Endodermal cell (in vitro differentiated cells): ENCODE measurements at regions not wholly inside any gene's neighbourhood (a gene's known extent, or its start where the extent isn't known, plus 50 kb on each side); places are given as distances from the start of the nearest gene placed in this dataset.

Source experiments
- DNase-seq: peaks from one replicate; pipeline ENCODE4 v3.0.0-alpha.2; 2017
- H3K27ac ChIP-seq: 2 replicates; pipeline ENCODE4 v1.5.1; 2013; ENCODE audit warnings: mild to moderate bottlenecking, low read depth, low read length, moderate library complexity
- H3K27me3 ChIP-seq: 2 replicates; pipeline ENCODE4 v1.6.1; 2013; ENCODE audit warnings: mild to moderate bottlenecking, low read length, moderate library complexity; ENCODE audit not compliant: insufficient read depth, control insufficient read depth, poor library complexity, severe bottlenecking
- H3K36me3 ChIP-seq: 2 replicates; pipeline ENCODE4 v1.7.0; 2013; ENCODE audit warnings: mild to moderate bottlenecking, low read length, moderate library complexity; ENCODE audit not compliant: control insufficient read depth, insufficient read depth
- H3K4me1 ChIP-seq: one replicate; pipeline ENCODE4 v1.7.0; 2013; ENCODE audit warnings: low read length; ENCODE audit not compliant: control insufficient read depth, insufficient read depth
- H3K4me3 ChIP-seq: 2 replicates; pipeline ENCODE4 v1.5.1; 2013; ENCODE audit warnings: mild to moderate bottlenecking, low read length, moderate library complexity
- H3K9ac ChIP-seq: 2 replicates; pipeline ENCODE4 v1.6.1; 2013; ENCODE audit warnings: mild to moderate bottlenecking, low read length, moderate library complexity; ENCODE audit not compliant: poor library complexity, severe bottlenecking; ENCODE audit errors: extremely low read depth
- H3K9me3 ChIP-seq: 2 replicates; pipeline ENCODE4 v1.6.1; 2013; ENCODE audit warnings: mild to moderate bottlenecking, low read length, moderate library complexity; ENCODE audit not compliant: control insufficient read depth
- H3K27ac Mint-ChIP-seq: 2 replicates; pipeline ENCODE4 v1.8.0; 2020; ENCODE audit warnings: mixed read lengths
- H3K27me3 Mint-ChIP-seq: 2 replicates; pipeline ENCODE4 v1.8.0; 2021; ENCODE audit warnings: mild to moderate bottlenecking, mixed read lengths; ENCODE audit not compliant: insufficient read depth
- H3K36me3 Mint-ChIP-seq: 2 replicates; pipeline ENCODE4 v1.8.0; 2020; ENCODE audit warnings: low read depth, mixed read lengths
- H3K4me1 Mint-ChIP-seq: 2 replicates; pipeline ENCODE4 v1.8.0; 2020; ENCODE audit warnings: mixed read lengths
- H3K4me3 Mint-ChIP-seq: 2 replicates; pipeline ENCODE4 v1.8.0; 2020; ENCODE audit warnings: mild to moderate bottlenecking, moderate library complexity, mixed read lengths
- H3K9me3 Mint-ChIP-seq: 2 replicates; pipeline ENCODE4 v1.8.0; 2020; ENCODE audit warnings: mild to moderate bottlenecking, mixed read lengths
- WGBS, 2 experiments: methylation state at CpG; one replicate each; pipeline versions ENCODE4 v1.1.5 to v1.1.7; 2013; ENCODE audit warnings: missing lambda C conversion rate in 2 of 2, mixed read lengths in 1 of 2; ENCODE audit not compliant: insufficient coverage in 1 of 2, insufficient read length in 1 of 2; 5-methylcytosine and 5-hydroxymethylcytosine counted together
- TF ChIP-seq, protein P1 (sequence below): fragments of 200-600 bp; sonication (generic); conservative IDR thresholded peaks from 2 replicates; pipeline ENCODE4 v1.5.0; 2021; ENCODE audit warnings: antibody characterized with exemption, mild to moderate bottlenecking

DNA sequence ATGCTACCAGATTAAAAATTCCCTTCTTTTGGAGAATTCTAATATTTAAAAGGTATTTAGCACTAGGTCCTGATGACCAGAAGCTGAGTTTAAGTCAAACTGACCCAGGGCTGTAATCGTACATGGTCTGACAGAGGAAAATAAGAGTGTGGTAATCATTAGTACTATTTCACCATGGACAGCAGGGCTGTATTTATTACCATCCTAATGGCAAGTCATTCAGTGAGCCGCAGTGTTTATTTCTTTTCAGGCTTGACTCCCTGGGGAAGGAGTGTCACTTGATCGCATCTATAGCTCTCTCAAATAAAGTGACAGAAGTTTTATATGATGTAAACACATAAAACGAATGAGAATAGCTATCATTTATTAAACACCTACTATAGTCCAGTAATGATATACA is 261.8 kb downstream of the BTG1 start:
- WGBS, 2 experiments: 93 to 100% methylated on average over 1 to 2 of the region's 4 CpGs
- no peak overlapping the region for H3K9ac ChIP-seq
- no peaks in the 10 kb centered on the region for H3K36me3 ChIP-seq
- TF ChIP-seq, protein P1, sequence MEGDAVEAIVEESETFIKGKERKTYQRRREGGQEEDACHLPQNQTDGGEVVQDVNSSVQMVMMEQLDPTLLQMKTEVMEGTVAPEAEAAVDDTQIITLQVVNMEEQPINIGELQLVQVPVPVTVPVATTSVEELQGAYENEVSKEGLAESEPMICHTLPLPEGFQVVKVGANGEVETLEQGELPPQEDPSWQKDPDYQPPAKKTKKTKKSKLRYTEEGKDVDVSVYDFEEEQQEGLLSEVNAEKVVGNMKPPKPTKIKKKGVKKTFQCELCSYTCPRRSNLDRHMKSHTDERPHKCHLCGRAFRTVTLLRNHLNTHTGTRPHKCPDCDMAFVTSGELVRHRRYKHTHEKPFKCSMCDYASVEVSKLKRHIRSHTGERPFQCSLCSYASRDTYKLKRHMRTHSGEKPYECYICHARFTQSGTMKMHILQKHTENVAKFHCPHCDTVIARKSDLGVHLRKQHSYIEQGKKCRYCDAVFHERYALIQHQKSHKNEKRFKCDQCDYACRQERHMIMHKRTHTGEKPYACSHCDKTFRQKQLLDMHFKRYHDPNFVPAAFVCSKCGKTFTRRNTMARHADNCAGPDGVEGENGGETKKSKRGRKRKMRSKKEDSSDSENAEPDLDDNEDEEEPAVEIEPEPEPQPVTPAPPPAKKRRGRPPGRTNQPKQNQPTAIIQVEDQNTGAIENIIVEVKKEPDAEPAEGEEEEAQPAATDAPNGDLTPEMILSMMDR: no peak
- Mint-ChIP-seq H3K4me1 (peaks cover 6% of the 10 kb centered on the region), H3K27ac (no peak overlapping the region), H3K9me3 (no peaks in the 10 kb centered on the region), H3K36me3 (no peaks in the 10 kb centered on the region), H3K4me3 (no peak overlapping the region), H3K27me3 (no peaks in the 10 kb centered on the region)
- no peaks in the 10 kb centered on the region for H3K9me3 ChIP-seq
- H3K4me3 ChIP-seq: no peak overlapping the region
- no peak for DNase-seq
- H3K27me3 ChIP-seq: no peaks in the 10 kb centered on the region
- peaks cover 9% of the 10 kb centered on the region for H3K4me1 ChIP-seq
- H3K27ac ChIP-seq: no peak overlapping the region

DNA sequence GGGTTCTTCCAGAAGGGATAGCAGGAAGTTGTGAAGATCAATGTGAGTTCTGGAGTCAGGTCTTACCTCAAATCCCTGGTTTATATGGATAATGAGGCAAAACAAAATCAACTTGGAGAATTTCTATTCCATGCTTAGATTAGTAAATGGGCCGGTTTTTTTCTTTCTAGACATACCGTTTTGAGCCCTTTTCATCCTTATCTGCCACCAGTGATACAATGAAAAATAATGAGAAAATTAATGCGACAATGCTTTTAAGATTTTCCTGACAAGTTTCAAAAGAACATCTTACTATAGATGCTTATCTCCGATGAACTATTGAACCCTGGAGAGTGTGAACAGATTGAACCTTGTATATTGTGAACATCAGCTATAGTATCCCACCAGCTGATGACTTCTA is 262.7 kb downstream of the BTG1 start:
- Histone ChIP-seq H3K4me1 (peaks cover 9% of the 10 kb centered on the region), H3K27ac (no peak overlapping the region), H3K4me3 (no peak overlapping the region), H3K36me3 (no peaks in the 10 kb centered on the region), H3K27me3 (no peaks in the 10 kb centered on the region), H3K9me3 (no peaks in the 10 kb centered on the region), H3K9ac (no peak overlapping the region)
- H3K9me3 Mint-ChIP-seq: no peaks in the 10 kb centered on the region
- no peak overlapping the region for H3K4me3 Mint-ChIP-seq
- TF ChIP-seq, protein P1: no peak
- no peaks in the 10 kb centered on the region for H3K27me3 Mint-ChIP-seq
- peaks cover 6% of the 10 kb centered on the region for H3K4me1 Mint-ChIP-seq
- 90 to 94% methylated on average over 2 to 4 of the region's 4 CpGs for WGBS, 2 experiments
- no peaks in the 10 kb centered on the region for H3K36me3 Mint-ChIP-seq
- DNase-seq: no peak
- no peak overlapping the region for H3K27ac Mint-ChIP-seq

DNA sequence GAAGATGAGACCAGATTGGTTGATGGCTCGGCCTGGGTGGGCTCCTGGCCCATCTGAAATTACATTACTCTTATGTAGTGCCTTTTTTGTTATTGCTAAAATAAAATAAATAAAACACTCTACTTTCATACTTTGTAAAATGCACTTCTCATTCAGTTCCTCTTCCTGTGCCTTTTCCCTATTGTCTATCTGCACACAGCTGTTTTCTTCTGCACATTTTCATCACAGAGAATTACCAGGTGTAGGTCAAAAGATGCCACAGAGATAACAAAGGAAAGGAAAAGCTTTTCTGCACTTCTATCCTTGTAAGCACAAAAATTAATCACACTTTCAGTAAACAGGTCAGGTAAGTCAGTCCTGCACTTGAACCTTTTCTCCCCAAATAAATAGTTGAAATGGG is 265.1 kb downstream of the BTG1 start:
- Histone ChIP-seq H3K9ac (no peak overlapping the region), H3K4me3 (no peak overlapping the region), H3K27ac (no peak overlapping the region), H3K27me3 (no peaks in the 10 kb centered on the region), H3K9me3 (no peaks in the 10 kb centered on the region), H3K36me3 (no peaks in the 10 kb centered on the region), H3K4me1 (peaks cover 6% of the 10 kb centered on the region)
- DNase-seq: no peak
- TF ChIP-seq, protein P1: no peak
- H3K4me3 Mint-ChIP-seq: no peak overlapping the region
- H3K27me3 Mint-ChIP-seq: no peaks in the 10 kb centered on the region
- H3K27ac Mint-ChIP-seq: no peak overlapping the region
- H3K9me3 Mint-ChIP-seq: no peaks in the 10 kb centered on the region
- peaks cover 13% of the 10 kb centered on the region for H3K4me1 Mint-ChIP-seq
- H3K36me3 Mint-ChIP-seq: no peaks in the 10 kb centered on the region
- 88% methylated on average over 1 of the region's 1 CpG; no CpG with 5 or more reads in 1 of the 2 experiments for WGBS, 2 experiments
